ENCODE measurements at regions not wholly inside any gene's neighbourhood (a gene's known extent, or its start where the extent isn't known, plus 50 kb on each side); places are given as distances from the start of the nearest gene placed in this dataset.

GRCh38 chr7:94252124-94252523 lies 142.6 kb upstream of the COL1A2 start:
- no peak overlapping the region for H4K91ac ChIP-seq (replicated peaks; ENCODE audit: insufficient read length, low read length)
- no peak overlapping the region for H3K9ac ChIP-seq (replicated peaks in 1 of 4; ENCODE audit: extremely low read depth in 1 of 4, low read depth in 3 of 4, low read length in 3 of 4)
- H3K4me2 ChIP-seq (ENCODE audit: insufficient read depth in 1 of 2, low read depth in 2 of 2, low read length in 2 of 2): no peak overlapping the region
- CTCF ChIA-PET (ENCODE audit: partially characterized antibody): no interaction called here
- H2BK120ac ChIP-seq (replicated peaks; ENCODE audit: low read depth, low read length): no peak overlapping the region
- no peaks in the 10 kb centered on the region for H4K20me1 ChIP-seq (replicated peaks in 1 of 2; ENCODE audit: control insufficient read depth in 1 of 2, insufficient read depth in 2 of 2, low read length in 2 of 2)
- FAIRE-seq: no peak
- H4K8ac ChIP-seq (ENCODE audit: extremely low read depth, insufficient read depth, low read length): no peak overlapping the region
- H2AK5ac ChIP-seq (ENCODE audit: low read depth, low read length): no peak overlapping the region
- H3K79me1 ChIP-seq (ENCODE audit: low read depth, low read length): no peaks in the 10 kb centered on the region
- H2BK20ac ChIP-seq (ENCODE audit: low read length): no peak overlapping the region
- H3K56ac ChIP-seq (replicated peaks; ENCODE audit: insufficient read length, low read depth, low read length): no peak overlapping the region
- no peaks in the 10 kb centered on the region for H3K9me3 ChIP-seq (ENCODE audit: insufficient read depth in 2 of 2, low read depth in 1 of 2, low read length in 1 of 2)
- H2BK15ac ChIP-seq (ENCODE audit: low read length): no peak overlapping the region
- H4K5ac ChIP-seq (ENCODE audit: insufficient read length, low read depth, low read length): no peak overlapping the region
- H3K27ac ChIP-seq (ENCODE audit: low read depth, low read length): no peak overlapping the region
- H2BK5ac ChIP-seq (ENCODE audit: low read depth, low read length): no peak overlapping the region
- no peak for DNase-seq (ENCODE audit: low read depth in 1 of 2, low spot score in 2 of 2)
- POLR2A ChIA-PET (ENCODE audit: partially characterized antibody): no interaction called here
- H3K36me3 ChIP-seq (ENCODE audit: control insufficient read depth in 2 of 4, insufficient read depth in 4 of 4, low read length in 3 of 4): no peaks in the 10 kb centered on the region
- no peaks in the 10 kb centered on the region for H3K79me2 ChIP-seq (ENCODE audit: control insufficient read depth in 1 of 2, insufficient read depth in 2 of 2, low read length in 2 of 2)
- H3K23ac ChIP-seq (ENCODE audit: insufficient read length): no peak overlapping the region
- H2BK12ac ChIP-seq (ENCODE audit: low read depth, low read length): no peak overlapping the region
- WGBS, 2 experiments (ENCODE audit: extremely low coverage in 1 of 2, insufficient coverage in 1 of 2, insufficient read length in 1 of 2, insufficient replicate concordance in 2 of 2, low coverage in 1 of 2, low lambda C conversion rate in 2 of 2, missing lambda C conversion rate in 1 of 2): 87% methylated on average over 1 of the region's 1 CpG; no CpG with 5 or more reads in 1 of the 2 experiments
- no peak overlapping the region for H3K4ac ChIP-seq (replicated peaks; ENCODE audit: insufficient read length, low read depth, low read length)
- H3K14ac ChIP-seq (ENCODE audit: insufficient read length): no peak overlapping the region
- H2AFZ ChIP-seq (ENCODE audit: low read length): no peak overlapping the region
- no peak overlapping the region for H3K4me3 ChIP-seq (ENCODE audit: extremely low read depth in 1 of 4, insufficient read depth in 2 of 4, low read depth in 3 of 4, low read length in 4 of 4)
- H3K4me1 ChIP-seq (replicated peaks in 1 of 4; ENCODE audit: control insufficient read depth in 3 of 4, insufficient read depth in 4 of 4, low read length in 3 of 4): no peaks in the 10 kb centered on the region
- H3K23me2 ChIP-seq (ENCODE audit: low read depth, low read length): no peaks in the 10 kb centered on the region
- H3K27me3 ChIP-seq (replicated peaks in 1 of 4; ENCODE audit: control insufficient read depth in 3 of 4, extremely low read depth in 1 of 4, insufficient read depth in 3 of 4, low read length in 3 of 4): no peaks in the 10 kb centered on the region
- no peak overlapping the region for H3K18ac ChIP-seq (ENCODE audit: extremely low read depth, low read length)
- TF ChIP-seq RFX5 (IDR thresholded peaks at IDR 0.05; ENCODE audit: borderline replicate concordance, low read depth, low read length) (no peak), TAF1 (IDR thresholded peaks at IDR 0.05; ENCODE audit: low read depth, low read length) (no peak), RAD21 (IDR thresholded peaks at IDR 0.05 in 1 of 2, conservative IDR thresholded peaks at IDR 0.05 in 1 of 2; ENCODE audit: low read depth in 2 of 2, low read length in 2 of 2) (no peak), ZNF274 (IDR thresholded peaks at IDR 0.05; ENCODE audit: borderline replicate concordance, extremely low read depth, low read length) (no peak), GTF2F1 (IDR thresholded peaks at IDR 0.05; ENCODE audit: borderline replicate concordance, low read depth, low read length) (no peak), SRF (IDR thresholded peaks at IDR 0.05; ENCODE audit: low read depth, low read length) (no peak), SIN3A (conservative IDR thresholded peaks at IDR 0.05 in 1 of 2, IDR thresholded peaks at IDR 0.05 in 1 of 2; ENCODE audit: low read depth in 1 of 2, low read length in 2 of 2) (no peak), SIRT6 (IDR thresholded peaks at IDR 0.05; ENCODE audit: low read length) (no peak), EP300 (IDR thresholded peaks at IDR 0.05; ENCODE audit: borderline replicate concordance in 1 of 2, low read depth in 2 of 2, low read length in 2 of 2) (no peak), SP2 (IDR thresholded peaks at IDR 0.05; ENCODE audit: low read length) (no peak), SP1 (IDR thresholded peaks at IDR 0.05; ENCODE audit: low read depth, low read length) (no peak), CEBPB (IDR thresholded peaks at IDR 0.05; ENCODE audit: low read depth, low read length) (no peak), SIX5 (IDR thresholded peaks at IDR 0.05; ENCODE audit: low read depth, low read length) (no peak), EZH2 (IDR thresholded peaks at IDR 0.05; ENCODE audit: low read depth, low read length, severe bottlenecking) (no peak)
- TF ChIP-seq, protein P1, sequence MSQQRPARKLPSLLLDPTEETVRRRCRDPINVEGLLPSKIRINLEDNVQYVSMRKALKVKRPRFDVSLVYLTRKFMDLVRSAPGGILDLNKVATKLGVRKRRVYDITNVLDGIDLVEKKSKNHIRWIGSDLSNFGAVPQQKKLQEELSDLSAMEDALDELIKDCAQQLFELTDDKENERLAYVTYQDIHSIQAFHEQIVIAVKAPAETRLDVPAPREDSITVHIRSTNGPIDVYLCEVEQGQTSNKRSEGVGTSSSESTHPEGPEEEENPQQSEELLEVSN (IDR thresholded peaks at IDR 0.05): no peak

Data from H1 (cell line).